GM12878 (cell line): ENCODE measurements at regions not wholly inside any gene's neighbourhood (a gene's known extent, or its start where the extent isn't known, plus 50 kb on each side); places are given as distances from the start of the nearest gene placed in this dataset.

ENCODE experiments used
- ATAC-seq: fragments of 200-7000 bp; cut with Tn5 transposase; 3 replicates; pipeline ENCODE4 v1.9.1; 2020; ENCODE audit warnings: mild to moderate bottlenecking, moderate library complexity
- BruUV-seq: library from RNA; stranded (reverse); fragments of 400-500 nt; replicated peaks from 2 replicates; lab custom pipeline; 2021; lab: Mats Ljungman, UMichigan
- CTCF ChIA-PET: fragments of 300-600 bp; sonication (Branson Sonifier 250); formaldehyde crosslinking; extraction: SDS; loops from one replicate; lab custom pipeline; 2021; ENCODE audit warnings: inconsistent platforms; lab: Yijun Ruan, JAX
- POLR2A ChIA-PET: fragments of 350-600 bp; formaldehyde crosslinking; extraction: SDS; loops from one replicate; lab custom pipeline; 2021; ENCODE audit warnings: inconsistent platforms; lab: Charles Lee
- RAD21 ChIA-PET: fragments of 300-600 bp; sonication (Branson Sonifier 250); formaldehyde crosslinking; loops from one replicate; lab custom pipeline; 2023; ENCODE audit warnings: antibody characterized with exemption; ENCODE audit not compliant: unreplicated experiment; lab: Charles Lee
- SMC1A ChIA-PET: fragments of 300-600 bp; sonication (Branson Sonifier 250); formaldehyde crosslinking; loops from one replicate; lab custom pipeline; 2023; ENCODE audit not compliant: unreplicated experiment, uncharacterized antibody; lab: Charles Lee
- DNase-seq: peaks from one replicate; pipeline ENCODE4 v3.0.0-alpha.2; 2011; ENCODE audit warnings: low read depth, low spot score
- FAIRE-seq: peaks from 3 replicates; lab custom pipeline; 2011; peaks lifted over from hg19 to GRCh38; lab: Jason Lieb, UNC
- H2AFZ ChIP-seq: 2 replicates; pipeline ENCODE4 v1.6.0; 2011; ENCODE audit warnings: low read depth, low read length, control low read depth; ENCODE audit not compliant: control insufficient read depth
- H3K27ac ChIP-seq: 2 replicates; pipeline ENCODE4 v1.5.1; 2011; ENCODE audit warnings: control low read depth; ENCODE audit not compliant: control insufficient read depth, insufficient read depth
- H3K27me3 ChIP-seq, 2 experiments: replicated peaks in 1 of 2; 2 replicates each; pipeline versions ENCODE4 v1.6.0 to v1.6.1; 2011; ENCODE audit warnings: low read length in 1 of 2; ENCODE audit not compliant: control insufficient read depth in 2 of 2, insufficient read depth in 2 of 2
- H3K36me3 ChIP-seq, 2 experiments: 2 replicates each; pipeline ENCODE4 v1.5.1; 2011; ENCODE audit warnings: low read length in 1 of 2; ENCODE audit not compliant: control insufficient read depth in 2 of 2, insufficient read depth in 2 of 2
- H3K4me1 ChIP-seq: 2 replicates; pipeline ENCODE4 v1.6.1; 2011; ENCODE audit warnings: mild to moderate bottlenecking, low read length, moderate library complexity, mixed read lengths; ENCODE audit not compliant: control insufficient read depth, insufficient read depth
- H3K4me2 ChIP-seq: 2 replicates; pipeline ENCODE4 v1.6.0; 2011; ENCODE audit warnings: control low read depth; ENCODE audit not compliant: control insufficient read depth, insufficient read depth
- H3K4me3 ChIP-seq: fragments of 200-600 bp; sonication (generic); 2 replicates; pipeline ENCODE4 v1.5.1; 2016
- H3K79me2 ChIP-seq: 2 replicates; pipeline ENCODE4 v1.6.0; 2011; ENCODE audit warnings: low read length; ENCODE audit not compliant: control insufficient read depth, insufficient read depth
- H3K9ac ChIP-seq: 2 replicates; pipeline ENCODE4 v1.8.0; 2011; ENCODE audit warnings: low read length, control low read depth, mixed read lengths; ENCODE audit not compliant: control insufficient read depth, insufficient read depth
- H3K9me3 ChIP-seq: replicated peaks from 3 replicates; pipeline ENCODE4 v1.5.1; 2011; ENCODE audit warnings: mild to moderate bottlenecking, low read length; ENCODE audit not compliant: control insufficient read depth, insufficient read depth
- H4K20me1 ChIP-seq: 2 replicates; pipeline ENCODE4 v1.6.0; 2011; ENCODE audit not compliant: control insufficient read depth, insufficient read depth
- BCL11A ChIP-seq: IDR thresholded peaks from 2 replicates; pipeline ENCODE4 v1.6.1; 2011; ENCODE audit warnings: low read depth, low read length
- BRCA1 ChIP-seq: IDR thresholded peaks from 2 replicates; pipeline ENCODE4 v1.6.1; 2011; ENCODE audit warnings: low read depth, low read length, improper control_type of control experiment
- CHD2 ChIP-seq: IDR thresholded peaks from 2 replicates; pipeline ENCODE4 v1.6.1; 2011; ENCODE audit warnings: low read depth, low read length, improper control_type of control experiment, borderline replicate concordance
- EP300 ChIP-seq, 2 experiments: fragments of 150-350 bp in 1 of 2; IDR thresholded peaks; 2 replicates each; pipeline ENCODE4 v1.6.1; 2011 to 2012; ENCODE audit warnings: low read depth in 2 of 2, low read length in 2 of 2, borderline replicate concordance in 1 of 2, improper control_type of control experiment in 1 of 2, inconsistent platforms in 1 of 2; ENCODE audit not compliant: control insufficient read depth in 1 of 2
- IKZF2 ChIP-seq, 2 experiments: fragments of 450-650 bp; IDR thresholded peaks; 2 replicates each; pipeline ENCODE4 v1.6.1; 2017; ENCODE audit warnings: mild to moderate bottlenecking in 2 of 2, moderate library complexity in 2 of 2
- LARP7 ChIP-seq: fragments of 450-650 bp; IDR thresholded peaks from 2 replicates; pipeline ENCODE4 v1.6.1; 2017; ENCODE audit warnings: mild to moderate bottlenecking
- MEF2A ChIP-seq: IDR thresholded peaks from 2 replicates; pipeline ENCODE4 v1.6.1; 2011; ENCODE audit warnings: low read depth, mild to moderate bottlenecking, low read length, moderate library complexity; ENCODE audit not compliant: insufficient read depth
- MTA3 ChIP-seq: IDR thresholded peaks from 2 replicates; pipeline ENCODE4 v1.6.1; 2012; ENCODE audit warnings: low read length, inconsistent platforms, borderline replicate concordance
- NRF1 ChIP-seq: conservative IDR thresholded peaks from 2 replicates; pipeline ENCODE4 v1.6.1; 2011; ENCODE audit warnings: mild to moderate bottlenecking, low read depth, low read length, improper control_type of control experiment
- SPI1 ChIP-seq: IDR thresholded peaks from 2 replicates; pipeline ENCODE4 v1.6.1; 2011; ENCODE audit warnings: low read depth, mild to moderate bottlenecking, low read length, moderate library complexity, borderline replicate concordance; ENCODE audit not compliant: insufficient read depth
- SUZ12 ChIP-seq: fragments of 200-600 bp; sonication (generic); IDR thresholded peaks from one replicate; pipeline ENCODE4 v1.6.1; 2018; ENCODE audit warnings: antibody characterized with exemption, mild to moderate bottlenecking; ENCODE audit not compliant: unreplicated experiment
- TAF1 ChIP-seq: IDR thresholded peaks from 2 replicates; pipeline ENCODE4 v1.6.1; 2011; ENCODE audit warnings: mild to moderate bottlenecking, low read depth, low read length, borderline replicate concordance
- WRNIP1 ChIP-seq: IDR thresholded peaks from 2 replicates; pipeline ENCODE4 v1.6.1; 2011; ENCODE audit warnings: low read depth, low read length, improper control_type of control experiment, borderline replicate concordance
- ZNF384 ChIP-seq: IDR thresholded peaks from 2 replicates; pipeline ENCODE4 v1.6.1; 2012; ENCODE audit warnings: low read depth, mild to moderate bottlenecking, low read length, improper control_type of control experiment, borderline replicate concordance
- WGBS: methylation state at CpG from one replicate; pipeline ENCODE4 v1.1.6; 2016; ENCODE audit warnings: low lambda C conversion rate; ENCODE audit not compliant: insufficient replicate concordance, insufficient coverage; ENCODE audit errors: missing lambda C conversion rate; 5-methylcytosine and 5-hydroxymethylcytosine counted together
- in situ Hi-C: fragments of 300-500 bp; cut with MboI; formaldehyde crosslinking; loops from 9 replicates; pipeline ENCODE4 v1.14.3; 2018; ENCODE audit warnings: mixed read lengths
- intact Hi-C: fragments of 100-400 bp; cut with micrococcal nuclease; formaldehyde crosslinking; loops from one replicate; pipeline ENCODE4 v1.14.2; 2022; ENCODE audit not compliant: unreplicated experiment
- TF ChIP-seq, protein P1 (sequence below): IDR thresholded peaks from 2 replicates; pipeline ENCODE4 v1.6.1; 2012; ENCODE audit warnings: mild to moderate bottlenecking, low read depth, low read length
- TF ChIP-seq, protein P2 (sequence below): IDR thresholded peaks from 2 replicates; pipeline ENCODE4 v1.6.1; 2011; ENCODE audit warnings: mild to moderate bottlenecking, low read depth, low read length, moderate library complexity; ENCODE audit not compliant: insufficient replicate concordance

DNA sequence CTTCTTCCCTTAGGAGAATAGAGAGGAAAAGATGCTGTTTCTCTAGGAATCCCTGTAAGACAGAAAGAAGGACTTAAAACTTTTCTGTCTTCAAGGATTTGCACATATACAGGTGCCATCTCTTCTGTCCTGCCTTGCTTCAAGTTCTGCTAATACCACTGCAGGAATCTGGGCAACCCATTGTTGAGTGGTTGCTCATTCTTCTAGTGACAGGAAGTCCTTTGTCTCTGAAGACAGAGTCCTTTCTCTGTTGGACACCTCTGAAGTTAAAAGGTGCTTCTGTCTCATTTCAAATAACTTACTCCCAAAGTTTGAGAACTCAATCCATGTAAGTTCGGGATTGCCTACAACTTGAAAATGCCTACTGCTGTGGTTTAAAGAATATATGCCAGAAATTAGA is 114.4 kb upstream of the TMTC4 start (continued):
- TF ChIP-seq, protein P1, sequence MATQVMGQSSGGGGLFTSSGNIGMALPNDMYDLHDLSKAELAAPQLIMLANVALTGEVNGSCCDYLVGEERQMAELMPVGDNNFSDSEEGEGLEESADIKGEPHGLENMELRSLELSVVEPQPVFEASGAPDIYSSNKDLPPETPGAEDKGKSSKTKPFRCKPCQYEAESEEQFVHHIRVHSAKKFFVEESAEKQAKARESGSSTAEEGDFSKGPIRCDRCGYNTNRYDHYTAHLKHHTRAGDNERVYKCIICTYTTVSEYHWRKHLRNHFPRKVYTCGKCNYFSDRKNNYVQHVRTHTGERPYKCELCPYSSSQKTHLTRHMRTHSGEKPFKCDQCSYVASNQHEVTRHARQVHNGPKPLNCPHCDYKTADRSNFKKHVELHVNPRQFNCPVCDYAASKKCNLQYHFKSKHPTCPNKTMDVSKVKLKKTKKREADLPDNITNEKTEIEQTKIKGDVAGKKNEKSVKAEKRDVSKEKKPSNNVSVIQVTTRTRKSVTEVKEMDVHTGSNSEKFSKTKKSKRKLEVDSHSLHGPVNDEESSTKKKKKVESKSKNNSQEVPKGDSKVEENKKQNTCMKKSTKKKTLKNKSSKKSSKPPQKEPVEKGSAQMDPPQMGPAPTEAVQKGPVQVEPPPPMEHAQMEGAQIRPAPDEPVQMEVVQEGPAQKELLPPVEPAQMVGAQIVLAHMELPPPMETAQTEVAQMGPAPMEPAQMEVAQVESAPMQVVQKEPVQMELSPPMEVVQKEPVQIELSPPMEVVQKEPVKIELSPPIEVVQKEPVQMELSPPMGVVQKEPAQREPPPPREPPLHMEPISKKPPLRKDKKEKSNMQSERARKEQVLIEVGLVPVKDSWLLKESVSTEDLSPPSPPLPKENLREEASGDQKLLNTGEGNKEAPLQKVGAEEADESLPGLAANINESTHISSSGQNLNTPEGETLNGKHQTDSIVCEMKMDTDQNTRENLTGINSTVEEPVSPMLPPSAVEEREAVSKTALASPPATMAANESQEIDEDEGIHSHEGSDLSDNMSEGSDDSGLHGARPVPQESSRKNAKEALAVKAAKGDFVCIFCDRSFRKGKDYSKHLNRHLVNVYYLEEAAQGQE, result no peak
- TF ChIP-seq ZNF384 (no peak), EP300 (IDR thresholded peaks at IDR 0.05; ENCODE audit: borderline replicate concordance in 1 of 2, control insufficient read depth in 1 of 2, low read depth in 2 of 2, low read length in 2 of 2) (no peak), BCL11A (no peak), TAF1 (no peak), WRNIP1 (no peak)

DNA sequence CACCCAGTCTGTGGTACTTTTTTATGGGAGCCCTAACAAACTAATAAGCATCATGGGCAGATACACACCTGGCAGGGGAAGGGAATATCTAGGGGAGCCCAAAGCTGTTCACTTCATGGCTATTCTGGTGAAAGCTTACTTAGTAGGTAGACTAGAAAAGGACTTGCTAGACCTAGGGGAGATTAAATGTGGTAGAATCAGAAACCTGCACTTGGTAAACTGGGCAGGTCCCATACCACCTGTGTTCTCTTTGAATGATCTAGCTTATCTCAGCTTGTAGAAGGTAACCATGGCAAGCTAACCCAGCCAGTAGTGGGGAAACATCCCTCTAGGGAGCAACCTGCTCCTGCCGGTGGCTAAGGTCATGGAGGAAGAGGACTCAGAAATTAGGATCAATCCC is 113.9 kb upstream of the TMTC4 start:
- ChIA-PET POLR2A (no interaction called here), SMC1A (no interaction called here), RAD21 (no interaction called here), CTCF (no interaction called here)
- H3K27me3 ChIP-seq, result no peaks in the 10 kb centered on the region
- intact Hi-C loops, result no loop called here
- DNase-seq, result no peak
- H3K9me3 ChIP-seq, result no peaks in the 10 kb centered on the region
- H3K79me2 ChIP-seq, result no peaks in the 10 kb centered on the region
- no peak for FAIRE-seq
- H3K27ac ChIP-seq, result no peak overlapping the region
- in situ Hi-C loops, result no loop called here
- no peaks in the 10 kb centered on the region for H4K20me1 ChIP-seq
- WGBS, result 0% methylated on average over 1 of the region's 1 CpG
- BruUV-seq, result no TSS peak
- H3K4me2 ChIP-seq, result no peak overlapping the region
- no peaks in the 10 kb centered on the region for H3K4me1 ChIP-seq
- no peak for ATAC-seq
- H3K36me3 ChIP-seq, result no peaks in the 10 kb centered on the region
- no peak overlapping the region for H3K9ac ChIP-seq
- H3K4me3 ChIP-seq, result no peak overlapping the region
- H2AFZ ChIP-seq, result no peak overlapping the region
- no peak for TF ChIP-seq NRF1
- TF ChIP-seq SUZ12, result no peak
- TF ChIP-seq SPI1, result no peak
- no peak for TF ChIP-seq LARP7
- TF ChIP-seq EP300 (IDR thresholded peaks at IDR 0.05; ENCODE audit: borderline replicate concordance in 1 of 2, control insufficient read depth in 1 of 2, low read depth in 2 of 2, low read length in 2 of 2), result no peak
- TF ChIP-seq MEF2A, result no peak
- no peak for TF ChIP-seq IKZF2 (IDR thresholded peaks at IDR 0.05)
- TF ChIP-seq MTA3, result no peak
- no peak for TF ChIP-seq CHD2
- TF ChIP-seq, protein P2, sequence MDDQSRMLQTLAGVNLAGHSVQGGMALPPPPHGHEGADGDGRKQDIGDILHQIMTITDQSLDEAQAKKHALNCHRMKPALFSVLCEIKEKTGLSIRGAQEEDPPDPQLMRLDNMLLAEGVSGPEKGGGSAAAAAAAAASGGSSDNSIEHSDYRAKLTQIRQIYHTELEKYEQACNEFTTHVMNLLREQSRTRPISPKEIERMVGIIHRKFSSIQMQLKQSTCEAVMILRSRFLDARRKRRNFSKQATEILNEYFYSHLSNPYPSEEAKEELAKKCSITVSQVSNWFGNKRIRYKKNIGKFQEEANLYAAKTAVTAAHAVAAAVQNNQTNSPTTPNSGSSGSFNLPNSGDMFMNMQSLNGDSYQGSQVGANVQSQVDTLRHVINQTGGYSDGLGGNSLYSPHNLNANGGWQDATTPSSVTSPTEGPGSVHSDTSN, result no peak
- no peak for TF ChIP-seq BRCA1
